ENCODE measurements at regions not wholly inside any gene's neighbourhood (a gene's known extent, or its start where the extent isn't known, plus 50 kb on each side); places are given as distances from the start of the nearest gene placed in this dataset.

DNA sequence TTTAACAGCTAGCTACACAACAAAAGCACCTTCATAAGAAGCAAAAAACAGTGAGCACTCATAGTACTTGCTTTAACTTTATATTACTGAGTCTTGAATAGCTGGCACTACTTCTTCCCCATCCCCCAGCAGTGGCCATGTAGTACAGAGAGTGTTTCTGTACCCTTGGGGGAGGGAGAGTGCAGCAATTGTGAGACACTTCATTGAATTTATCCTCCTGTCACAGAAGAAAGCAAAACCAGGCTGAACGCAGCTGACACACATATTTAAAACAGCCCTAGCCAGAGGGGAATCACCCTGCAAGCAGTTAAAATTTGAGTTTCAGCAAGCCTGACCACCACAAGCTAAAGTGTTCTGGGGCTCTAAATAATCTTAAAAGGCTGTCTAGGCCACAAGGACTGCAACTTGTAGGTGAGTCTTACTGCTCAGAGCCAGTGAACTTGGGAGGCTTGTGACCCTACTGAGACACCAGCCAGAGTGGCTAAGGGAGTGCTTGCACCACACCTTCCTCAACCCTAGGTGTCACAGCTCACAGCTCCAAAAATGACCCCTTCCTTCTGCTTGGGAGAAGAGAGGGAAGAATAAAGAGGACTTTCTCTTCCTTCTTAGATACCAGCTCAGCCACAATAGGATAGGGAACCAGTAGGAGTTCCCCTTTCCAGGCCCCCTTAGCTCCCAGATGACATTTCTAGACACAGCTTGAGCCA is 97.7 kb upstream of the MEOX2 start:
- DNase-seq (ENCODE audit: low read depth in 2 of 3, low spot score in 2 of 3) = no peak

- DNase-seq (ENCODE audit: low read depth in 2 of 3, low spot score in 2 of 3) = no peak
Measured at GRCh38 chr7:15782656-15783055, 96.2 kb upstream of the MEOX2 start.

DNA sequence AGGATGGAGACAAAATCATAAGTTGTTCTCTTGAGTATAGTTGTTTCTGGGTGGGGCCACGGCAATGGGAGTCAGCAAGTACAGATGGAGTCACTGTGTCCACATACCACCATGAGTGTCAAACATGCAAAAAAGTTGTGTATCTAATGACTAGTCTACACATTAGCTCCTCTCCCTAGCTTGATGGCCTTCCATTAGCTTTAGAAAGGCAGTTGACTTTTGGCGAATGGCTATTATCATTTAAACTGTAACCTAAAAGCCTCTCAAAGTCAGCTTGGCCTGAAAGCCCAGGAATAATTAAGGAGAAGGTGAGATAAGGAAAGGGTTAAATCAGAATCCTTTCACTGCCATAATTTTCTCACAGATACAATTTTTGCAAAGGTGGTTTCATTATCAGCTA is 95.5 kb upstream of the MEOX2 start:
- DNase-seq (ENCODE audit: low read depth in 2 of 3, low spot score in 2 of 3) = no peak

DNA sequence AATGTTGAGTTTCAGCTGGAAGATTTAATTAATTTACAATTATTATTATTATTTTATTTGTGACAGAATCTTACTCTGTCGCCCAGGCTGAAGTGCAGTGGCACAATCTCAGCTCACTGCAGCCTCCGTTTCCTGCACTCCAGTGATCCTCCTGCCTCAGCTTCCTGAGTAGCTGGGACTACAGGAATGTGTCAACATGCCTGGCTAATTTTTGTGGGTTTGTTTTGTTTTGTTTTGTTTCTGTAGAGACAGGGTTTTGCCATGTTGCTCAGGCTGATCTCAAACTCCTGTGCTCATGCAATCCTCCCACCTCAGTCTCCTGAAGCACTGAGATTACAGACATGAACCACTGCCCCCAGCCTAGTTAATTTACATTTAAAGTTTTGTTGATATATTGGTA is 93.8 kb upstream of the MEOX2 start:
- DNase-seq (ENCODE audit: low read depth in 2 of 3, low spot score in 2 of 3) = no peak

DNA sequence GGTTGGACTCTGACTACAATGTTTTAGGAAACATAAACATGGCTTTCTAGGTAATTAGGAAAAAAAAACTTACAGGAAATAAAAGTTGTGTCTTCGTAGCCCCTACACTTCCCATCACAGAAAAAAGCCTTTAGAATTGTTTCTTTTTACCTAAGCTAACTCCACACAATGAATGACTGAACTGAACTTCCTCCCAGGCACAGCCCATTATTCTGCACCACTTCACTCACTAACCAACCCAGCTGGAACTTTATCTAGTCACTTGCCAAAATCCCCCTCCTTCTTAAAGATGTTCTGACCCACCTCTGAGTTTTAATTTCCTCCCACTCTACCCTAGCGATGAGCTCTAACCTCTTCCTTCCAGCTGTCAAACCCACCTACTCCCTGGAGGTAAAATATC is 91.7 kb upstream of the MEOX2 start:
- DNase-seq (ENCODE audit: low read depth in 2 of 3, low spot score in 2 of 3) = no peak

DNA sequence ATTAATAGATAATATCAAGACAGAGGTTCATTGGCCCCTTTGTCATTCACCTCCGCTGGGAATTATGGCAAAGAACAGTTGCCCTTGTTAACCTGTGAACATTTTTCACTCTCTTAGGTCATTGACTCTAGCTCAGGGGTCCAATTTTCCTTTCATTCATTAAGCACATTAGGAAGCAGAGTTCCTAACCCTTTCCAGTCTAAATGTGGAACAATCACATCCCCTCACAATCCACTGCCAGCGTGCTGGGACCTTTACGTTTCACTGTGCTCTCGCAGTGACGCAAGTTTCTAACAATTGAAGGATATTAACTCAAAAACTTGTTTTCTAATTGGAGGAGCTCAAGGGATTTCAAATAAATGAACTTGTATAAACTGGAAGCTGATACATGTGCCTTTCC is 79.3 kb upstream of the MEOX2 start:
- no peak for DNase-seq (ENCODE audit: low read depth in 2 of 3, low spot score in 2 of 3)

- no peak for DNase-seq (ENCODE audit: low read depth in 2 of 3, low spot score in 2 of 3)
Measured at GRCh38 chr7:15764851-15765382, 78.4 kb upstream of the MEOX2 start.

GRCh38 chr7:15764010-15764409 is 77.5 kb upstream of the MEOX2 start:
- DNase-seq (ENCODE audit: low read depth in 2 of 3, low spot score in 2 of 3) = no peak

DNA sequence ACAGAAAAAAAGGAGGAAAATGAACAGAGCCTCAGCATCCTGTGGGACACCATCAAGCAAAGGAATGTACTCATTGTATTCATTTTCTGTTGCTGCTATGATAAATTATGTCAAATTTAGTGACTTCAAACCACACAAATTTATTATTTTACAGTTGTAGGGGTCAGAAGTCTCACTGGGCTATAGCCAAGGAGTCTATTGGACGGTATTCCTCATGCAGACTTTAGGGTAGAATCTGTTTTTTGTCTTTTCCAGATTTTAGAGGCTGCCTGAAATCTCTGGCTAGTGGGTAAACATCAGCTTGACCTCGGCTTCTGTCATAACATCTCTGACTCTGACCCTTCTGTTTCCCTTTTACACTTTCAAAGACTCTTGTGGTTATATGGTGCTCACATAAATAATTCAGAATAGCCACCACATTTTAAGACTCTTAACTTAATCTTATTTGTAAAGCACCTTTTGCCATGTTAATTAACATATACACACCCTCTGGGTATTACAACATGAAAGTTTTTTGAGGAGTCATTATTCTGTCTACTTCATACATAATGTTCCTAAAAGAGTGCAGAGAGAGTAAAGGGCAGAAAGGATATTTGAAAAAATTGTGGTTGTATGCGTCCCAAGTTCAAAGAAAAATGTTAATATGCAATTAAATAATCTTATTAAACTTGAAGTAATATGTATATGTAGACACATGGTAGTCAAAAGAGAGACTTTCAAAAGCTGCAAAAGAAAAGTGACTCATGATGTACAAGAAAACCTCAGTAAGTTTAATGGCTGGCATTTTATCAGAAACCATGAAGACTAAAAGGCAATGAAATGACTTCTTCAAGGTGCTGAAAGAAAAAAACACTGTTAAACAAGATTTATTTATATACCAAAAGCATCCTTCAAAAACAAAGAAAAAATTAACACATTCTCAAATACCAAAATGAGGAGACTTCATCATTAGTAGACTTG is 70.8 kb upstream of the MEOX2 start:
- no peak for DNase-seq (ENCODE audit: low read depth in 2 of 3, low spot score in 2 of 3)

DNA sequence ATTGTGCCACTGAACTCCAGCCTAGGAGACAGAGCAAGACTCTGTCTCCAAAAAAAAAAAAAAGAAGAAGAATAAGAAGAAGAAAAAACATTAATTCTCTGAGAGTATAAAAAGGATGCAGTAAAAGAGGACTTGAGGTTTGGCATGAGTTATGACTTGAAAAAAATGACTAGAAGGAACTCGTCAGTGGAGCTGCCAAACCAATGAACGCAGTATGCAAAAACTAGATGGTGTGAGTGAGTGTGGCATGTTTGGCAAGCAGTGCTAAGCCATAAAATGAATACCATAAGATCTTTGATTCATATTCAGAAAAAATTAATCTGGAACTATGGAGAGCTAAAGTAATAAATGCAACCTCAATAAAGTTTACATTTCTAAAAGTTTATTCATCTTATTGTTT is 68.6 kb upstream of the MEOX2 start:
- DNase-seq (ENCODE audit: low read depth in 2 of 3, low spot score in 2 of 3) = no peak

GRCh38 chr7:15753887-15754579 is 67.5 kb upstream of the MEOX2 start:
- DNase-seq (ENCODE audit: low read depth in 2 of 3, low spot score in 2 of 3) = no peak

DNA sequence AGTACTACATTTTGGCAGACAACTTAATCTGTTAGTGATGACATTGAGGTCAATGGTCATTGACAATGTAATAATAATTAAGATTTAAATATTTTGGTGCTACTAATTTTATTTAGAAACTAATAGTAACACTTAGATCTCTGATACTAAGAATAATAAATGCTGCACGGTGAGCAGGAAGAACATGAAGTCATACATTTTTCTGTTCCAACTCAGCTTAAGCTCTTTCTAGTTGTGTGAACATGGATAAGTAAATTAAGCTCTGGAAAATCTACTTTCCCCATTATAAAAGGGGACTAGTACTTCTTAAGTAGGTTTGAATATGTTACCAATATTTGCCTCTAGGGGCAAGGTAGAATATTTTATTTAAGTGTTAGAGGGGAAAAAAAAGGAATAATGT is 65.9 kb upstream of the MEOX2 start:
- no peak for DNase-seq (ENCODE audit: low read depth in 2 of 3, low spot score in 2 of 3)

- no peak for DNase-seq (ENCODE audit: low read depth in 2 of 3, low spot score in 2 of 3)
Measured at GRCh38 chr7:15751191-15751701, 64.8 kb upstream of the MEOX2 start.

DNA sequence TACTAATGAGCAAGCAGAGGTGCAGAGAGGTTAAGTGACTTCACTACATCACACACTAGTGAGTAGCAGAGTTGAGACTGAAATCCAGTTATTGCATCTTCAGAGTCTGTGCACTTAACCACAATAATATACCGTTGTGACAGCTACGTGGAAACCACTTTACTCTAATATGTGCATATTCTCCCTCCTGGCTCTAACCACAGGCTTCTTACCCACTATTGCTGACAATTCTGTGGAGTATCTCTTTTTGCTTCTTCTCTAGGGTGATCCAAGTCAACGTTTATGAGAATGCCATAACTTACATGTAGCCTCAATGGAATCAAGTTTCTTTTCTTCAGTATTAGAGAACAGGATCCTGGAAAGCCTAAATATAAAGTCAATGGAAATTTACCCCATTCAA is 64.2 kb upstream of the MEOX2 start:
- no peak for DNase-seq (ENCODE audit: low read depth in 2 of 3, low spot score in 2 of 3)

DNA sequence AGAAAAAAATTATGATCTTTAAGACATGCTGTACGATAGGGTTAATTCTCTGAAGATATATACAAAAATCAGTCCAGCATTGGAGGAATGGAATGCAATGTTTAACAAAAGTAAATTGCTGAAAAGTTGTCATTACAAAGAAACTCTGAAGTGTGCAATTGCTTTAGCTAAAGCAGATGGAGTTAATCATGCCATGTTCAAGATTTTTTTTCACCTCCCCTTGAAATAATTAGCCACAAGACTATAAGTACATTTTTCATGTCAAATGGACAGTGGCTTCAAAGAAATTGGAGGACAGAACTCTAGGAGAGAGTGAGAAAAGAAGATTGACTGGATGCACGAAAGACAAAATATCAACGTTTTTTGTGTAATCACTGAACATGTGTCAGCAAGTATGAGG is 63.1 kb upstream of the MEOX2 start:
- no peak for DNase-seq (ENCODE audit: low read depth in 2 of 3, low spot score in 2 of 3)

DNA sequence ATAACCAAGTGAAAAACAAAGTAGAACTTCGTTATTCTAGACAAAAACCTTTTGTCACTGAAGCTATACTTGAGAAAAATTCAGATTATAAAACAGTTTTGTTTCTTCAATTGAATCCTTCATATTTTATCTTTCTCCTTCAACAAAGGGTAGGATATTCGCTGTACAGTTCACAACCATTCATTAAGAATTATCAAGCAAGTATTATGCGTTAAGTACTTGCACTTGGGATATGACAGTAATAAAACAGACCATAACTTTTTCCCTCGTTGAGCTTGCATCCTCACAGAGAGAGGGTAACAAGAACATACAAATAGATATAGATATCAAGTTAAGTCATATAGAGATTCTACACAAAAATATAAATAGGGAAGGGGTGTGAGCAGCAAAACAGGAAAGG is 61.2 kb upstream of the MEOX2 start:
- DNase-seq (ENCODE audit: low read depth in 2 of 3, low spot score in 2 of 3) = no peak

DNA sequence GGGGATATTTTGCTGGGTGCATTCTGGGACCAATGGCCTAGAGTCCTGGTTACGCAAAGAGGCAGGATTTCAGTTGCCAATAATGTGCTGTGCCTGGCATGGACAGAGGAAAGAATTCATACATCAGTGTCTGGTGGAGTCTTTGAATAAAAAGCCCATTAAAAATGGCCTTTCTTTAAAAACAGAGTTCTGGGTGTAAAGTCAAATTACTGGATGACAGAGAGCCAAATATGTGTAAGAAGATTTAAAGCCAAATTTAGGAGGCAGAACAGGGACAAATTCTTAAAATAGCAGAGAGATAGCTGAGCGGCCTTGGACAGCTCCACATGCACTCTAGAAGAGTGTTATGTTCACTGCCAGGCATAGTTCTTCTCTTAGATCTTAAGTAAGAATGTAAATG is 60.8 kb upstream of the MEOX2 start:
- DNase-seq (ENCODE audit: low read depth in 2 of 3, low spot score in 2 of 3) = no peak

- DNase-seq (ENCODE audit: low read depth in 2 of 3, low spot score in 2 of 3) = no peak
Measured at GRCh38 chr7:15743926-15744480, 57.5 kb upstream of the MEOX2 start.

DNA sequence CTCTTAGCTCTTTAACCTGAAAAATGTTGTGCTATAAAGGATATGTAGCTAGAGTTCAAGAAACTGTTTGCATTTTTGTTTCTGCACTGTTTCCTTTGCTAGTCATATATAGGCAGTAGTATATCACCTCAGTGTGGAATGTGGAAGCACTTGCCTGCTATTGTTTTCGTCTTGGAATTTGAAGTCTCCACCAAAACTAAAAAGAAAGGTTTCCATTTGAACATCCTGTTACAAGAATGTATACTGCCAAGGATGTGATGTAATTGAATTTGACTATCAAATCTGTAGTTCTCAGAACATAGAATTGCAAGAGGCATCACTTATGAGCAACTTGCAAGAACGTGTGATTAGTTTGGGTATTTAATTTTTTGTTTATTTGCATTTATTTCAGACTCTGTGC is 51.1 kb upstream of the MEOX2 start:
- DNase-seq (ENCODE audit: low read depth in 2 of 3, low spot score in 2 of 3) = no peak
